Caco-2 (cell line): ENCODE measurements at regions not wholly inside any gene's neighbourhood (a gene's known extent, or its start where the extent isn't known, plus 50 kb on each side); places are given as distances from the start of the nearest gene placed in this dataset.

Experiments
- BruUV-seq: library from RNA; stranded (reverse); fragments of 400-500 nt; replicated peaks from 2 replicates; lab custom pipeline; 2021; lab: Mats Ljungman, UMichigan
- CTCF ChIA-PET: fragments of 300-600 bp; sonication (Branson Sonifier 250); formaldehyde crosslinking; loops from one replicate; lab custom pipeline; 2022; ENCODE audit warnings: antibody characterized with exemption; lab: Charles Lee
- POLR2A ChIA-PET: fragments of 300-600 bp; sonication (Branson Sonifier 250); formaldehyde crosslinking; loops from one replicate; lab custom pipeline; 2022; ENCODE audit warnings: antibody characterized with exemption; lab: Charles Lee
- DNase-seq, 2 experiments: peaks; one replicate each; pipeline versions ENCODE4 v3.0.0 to v3.0.0-alpha.2; 2020 to 2022
- H3K27me3 ChIP-seq: replicated peaks from 2 replicates; pipeline ENCODE4 v1.6.0; 2011; ENCODE audit warnings: low read length; ENCODE audit not compliant: control insufficient read depth, insufficient read depth
- H3K36me3 ChIP-seq: 2 replicates; pipeline ENCODE4 v1.5.1; 2011; ENCODE audit warnings: low read length; ENCODE audit not compliant: control insufficient read depth, insufficient read depth
- H3K4me1 ChIP-seq: fragments of 250-450 bp; sonication (Bioruptor Pico); 2 replicates; pipeline ENCODE4 v1.5.1; 2020; ENCODE audit warnings: mild to moderate bottlenecking
- H3K4me3 ChIP-seq: 2 replicates; pipeline ENCODE4 v1.5.1; 2011; ENCODE audit warnings: low read depth, mild to moderate bottlenecking, control low read depth, low read length
- H3K9me3 ChIP-seq: fragments of 250-450 bp; sonication (Bioruptor Pico); 2 replicates; pipeline ENCODE4 v1.5.1; 2020; ENCODE audit warnings: mild to moderate bottlenecking, moderate library complexity
- H3K27ac Mint-ChIP-seq: one replicate; pipeline ENCODE4 v1.8.0; 2022; ENCODE audit warnings: mixed read lengths; ENCODE audit not compliant: unreplicated experiment
- H3K27me3 Mint-ChIP-seq: one replicate; pipeline ENCODE4 v1.8.0; 2022; ENCODE audit warnings: mixed read lengths; ENCODE audit not compliant: insufficient read depth, unreplicated experiment
- H3K36me3 Mint-ChIP-seq: one replicate; pipeline ENCODE4 v1.8.0; 2022; ENCODE audit warnings: mild to moderate bottlenecking, mixed read lengths; ENCODE audit not compliant: insufficient read depth, unreplicated experiment
- H3K4me1 Mint-ChIP-seq: one replicate; pipeline ENCODE4 v1.8.0; 2022; ENCODE audit warnings: low read depth, mixed read lengths; ENCODE audit not compliant: unreplicated experiment
- H3K4me3 Mint-ChIP-seq: one replicate; pipeline ENCODE4 v1.8.0; 2022; ENCODE audit warnings: mild to moderate bottlenecking, moderate library complexity, mixed read lengths; ENCODE audit not compliant: unreplicated experiment
- H3K9me3 Mint-ChIP-seq: one replicate; pipeline ENCODE4 v1.8.0; 2022; ENCODE audit warnings: mixed read lengths; ENCODE audit not compliant: unreplicated experiment
- CTCF ChIP-seq, 2 experiments: fragments of 200-600 bp in 1 of 2; IDR thresholded peaks; 1 replicate in 1 of 2; 2 replicates in 1 of 2; pipeline versions ENCODE4 v1.5.1 to v1.8.0; 2011 to 2022; ENCODE audit warnings: antibody characterized with exemption in 1 of 2, control low read depth in 1 of 2, inconsistent platforms in 1 of 2, low read depth in 1 of 2, low read length in 1 of 2, mild to moderate bottlenecking in 1 of 2, moderate library complexity in 1 of 2; ENCODE audit not compliant: insufficient read depth in 1 of 2, severe bottlenecking in 1 of 2, unreplicated experiment in 1 of 2
- intact Hi-C: fragments of 100-400 bp; cut with micrococcal nuclease; formaldehyde crosslinking; loops from one replicate; pipeline ENCODE4 v1.10.0; 2022; ENCODE audit not compliant: unreplicated experiment

- Mint-ChIP-seq H3K27ac (no peak overlapping the region), H3K4me3 (no peak overlapping the region), H3K9me3 (no peaks in the 10 kb centered on the region), H3K4me1 (no peaks in the 10 kb centered on the region), H3K36me3 (no peaks in the 10 kb centered on the region), H3K27me3 (peaks cover 12% of the 10 kb centered on the region)
- BruUV-seq, result no TSS peak
- Histone ChIP-seq H3K9me3 (no peaks in the 10 kb centered on the region), H3K4me1 (no peaks in the 10 kb centered on the region), H3K27me3 (no peaks in the 10 kb centered on the region), H3K36me3 (no peaks in the 10 kb centered on the region), H3K4me3 (no peak overlapping the region)
- intact Hi-C loops, result no loop called here
- ChIA-PET CTCF (no interaction called here), POLR2A (no interaction called here)
- no peak for DNase-seq
- TF ChIP-seq CTCF (IDR thresholded peaks at IDR 0.05; ENCODE audit: insufficient read depth in 1 of 2, low read depth in 1 of 2, low read length in 1 of 2, severe bottlenecking in 1 of 2, unreplicated experiment in 1 of 2), result no peak
These were observed 153.5 kb upstream of the IRX2 start for GRCh38 chr5:2904956-2905355.

DNA sequence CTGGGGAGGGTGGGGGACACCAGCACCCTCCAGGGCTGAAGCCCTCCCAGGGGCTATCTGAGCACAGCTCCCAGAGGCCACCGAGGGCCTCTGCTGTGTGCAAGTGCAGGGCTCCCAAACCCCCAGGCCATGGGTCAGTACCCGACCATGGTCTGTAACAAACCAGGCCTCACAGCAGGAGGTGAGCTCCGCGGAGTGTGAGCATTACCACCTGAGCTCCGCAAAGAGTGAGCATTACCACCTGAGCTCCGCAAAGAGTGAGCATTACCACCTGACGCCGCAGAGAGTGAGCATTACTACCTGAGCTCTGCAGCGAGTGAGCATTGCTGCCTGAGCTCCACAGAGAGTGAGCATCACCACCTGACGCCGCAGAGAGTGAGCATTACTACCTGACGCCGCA, 152.9 kb upstream of the IRX2 start:
- no peaks in the 10 kb centered on the region for H3K36me3 Mint-ChIP-seq
- H3K4me1 ChIP-seq, result no peaks in the 10 kb centered on the region
- TF ChIP-seq CTCF (IDR thresholded peaks at IDR 0.05; ENCODE audit: insufficient read depth in 1 of 2, low read depth in 1 of 2, low read length in 1 of 2, severe bottlenecking in 1 of 2, unreplicated experiment in 1 of 2), result no peak
- no peaks in the 10 kb centered on the region for H3K9me3 Mint-ChIP-seq
- no peak overlapping the region for H3K4me3 ChIP-seq
- H3K27ac Mint-ChIP-seq, result no peak overlapping the region
- intact Hi-C loops, result no loop called here
- H3K36me3 ChIP-seq, result no peaks in the 10 kb centered on the region
- H3K27me3 ChIP-seq, result no peaks in the 10 kb centered on the region
- no peaks in the 10 kb centered on the region for H3K4me1 Mint-ChIP-seq
- no peaks in the 10 kb centered on the region for H3K9me3 ChIP-seq
- H3K4me3 Mint-ChIP-seq, result no peak overlapping the region
- no TSS peak for BruUV-seq
- POLR2A ChIA-PET, result no interaction called here
- H3K27me3 Mint-ChIP-seq, result peaks cover 11% of the 10 kb centered on the region
- no peak for DNase-seq
- CTCF ChIA-PET, result no interaction called here

GRCh38 chr5:2903451-2904395, 152.2 kb upstream of the IRX2 start:
- Mint-ChIP-seq H3K4me1 (no peaks in the 10 kb centered on the region), H3K36me3 (no peaks in the 10 kb centered on the region), H3K4me3 (no peak overlapping the region), H3K27ac (no peak overlapping the region), H3K9me3 (no peaks in the 10 kb centered on the region), H3K27me3 (peaks cover 6% of the 10 kb centered on the region)
- no peaks in the 10 kb centered on the region for H3K4me1 ChIP-seq
- H3K36me3 ChIP-seq, result no peaks in the 10 kb centered on the region
- DNase-seq, result no peak
- no peaks in the 10 kb centered on the region for H3K27me3 ChIP-seq
- no peak for TF ChIP-seq CTCF (IDR thresholded peaks at IDR 0.05; ENCODE audit: insufficient read depth in 1 of 2, low read depth in 1 of 2, low read length in 1 of 2, severe bottlenecking in 1 of 2, unreplicated experiment in 1 of 2)
- ChIA-PET POLR2A (no interaction called here), CTCF (no interaction called here)
- H3K4me3 ChIP-seq, result no peak overlapping the region
- intact Hi-C loops, result no loop called here
- BruUV-seq, result no TSS peak
- H3K9me3 ChIP-seq, result no peaks in the 10 kb centered on the region
